HEK293 (cell line): ENCODE measurements at regions not wholly inside any gene's neighbourhood (a gene's known extent, or its start where the extent isn't known, plus 50 kb on each side); places are given as distances from the start of the nearest gene placed in this dataset.

ENCODE experiments used
- CTCF ChIA-PET: fragments of 350-600 bp; formaldehyde crosslinking; extraction: SDS; loops from one replicate; lab custom pipeline; 2021; ENCODE audit warnings: antibody characterized with exemption; lab: Yijun Ruan, JAX
- POLR2A ChIA-PET: fragments of 300-600 bp; formaldehyde crosslinking; extraction: SDS; loops from one replicate; lab custom pipeline; 2020; ENCODE audit warnings: antibody characterized with exemption, inconsistent platforms; lab: Yijun Ruan, JAX
- H3K27ac ChIP-seq: fragments of 200-500 bp; sonication (Bioruptor generic); 2 replicates; pipeline ENCODE4 v1.5.1; 2014; ENCODE audit warnings: low read depth, low read length, control low read depth, inconsistent platforms; ENCODE audit errors: extremely low read depth
- H3K36me3 ChIP-seq, 2 experiments: fragments of 200-500 bp in 1 of 2; sonication (Bioruptor generic) in 1 of 2; 1 replicate in 1 of 2; 2 replicates in 1 of 2; pipeline ENCODE4 v1.5.1; 2014 to 2017; ENCODE audit warnings: inconsistent platforms in 2 of 2, low read length in 2 of 2; ENCODE audit not compliant: control insufficient read depth in 2 of 2, insufficient read depth in 1 of 2
- H3K4me1 ChIP-seq: fragments of 200-500 bp; sonication (Bioruptor generic); 2 replicates; pipeline ENCODE4 v1.5.1; 2014; ENCODE audit warnings: mild to moderate bottlenecking, low read length, inconsistent platforms; ENCODE audit not compliant: control insufficient read depth, insufficient read depth
- H3K4me3 ChIP-seq: 2 replicates; pipeline ENCODE4 v1.5.1; 2011; ENCODE audit warnings: low read depth, mild to moderate bottlenecking, control low read depth, low read length, moderate library complexity
- H3K9me3 ChIP-seq: fragments of 200-500 bp; sonication (Bioruptor generic); 2 replicates; pipeline ENCODE4 v1.5.1; 2014; ENCODE audit warnings: low read depth, low read length, inconsistent platforms; ENCODE audit not compliant: control insufficient read depth, insufficient read depth
- GLI2 ChIP-seq: fragments of 450-650 bp; formaldehyde crosslinking; IDR thresholded peaks from 2 replicates; pipeline ENCODE4; 2017; ENCODE audit warnings: missing biosample characterization, missing genetic modification characterization, low read depth, borderline replicate concordance
- SP3 ChIP-seq: fragments of 450-650 bp; formaldehyde crosslinking; IDR thresholded peaks from 2 replicates; pipeline ENCODE4 v1.5.1; 2016; ENCODE audit warnings: missing biosample characterization, missing genetic modification characterization
- WT1 ChIP-seq: fragments of 450-650 bp; formaldehyde crosslinking; IDR thresholded peaks from 2 replicates; pipeline ENCODE4 v1.5.1; 2016; ENCODE audit warnings: missing biosample characterization, missing genetic modification characterization
- ZBTB20 ChIP-seq: fragments of 450-650 bp; formaldehyde crosslinking; IDR thresholded peaks from 2 replicates; pipeline ENCODE4 v1.5.1; 2016; ENCODE audit warnings: missing biosample characterization, missing genetic modification characterization
- ZNF174 ChIP-seq: fragments of 450-650 bp; formaldehyde crosslinking; IDR thresholded peaks from 2 replicates; pipeline ENCODE4 v1.5.0; 2017; ENCODE audit warnings: missing biosample characterization, mild to moderate bottlenecking, missing genetic modification characterization
- ZNF266 ChIP-seq: fragments of 450-650 bp; formaldehyde crosslinking; IDR thresholded peaks from 2 replicates; pipeline ENCODE4 v1.5.1; 2016; ENCODE audit warnings: missing biosample characterization, missing genetic modification characterization, low read depth
- ZNF311 ChIP-seq: fragments of 450-650 bp; formaldehyde crosslinking; IDR thresholded peaks from 2 replicates; pipeline ENCODE4 v1.5.1; 2017; ENCODE audit warnings: missing biosample characterization, missing genetic modification characterization, borderline replicate concordance
- ZNF335 ChIP-seq: fragments of 450-650 bp; formaldehyde crosslinking; conservative IDR thresholded peaks from 2 replicates; pipeline ENCODE4 v1.5.1; 2016; ENCODE audit warnings: missing biosample characterization, missing genetic modification characterization
- ZNF521 ChIP-seq: fragments of 450-650 bp; formaldehyde crosslinking; IDR thresholded peaks from 2 replicates; pipeline ENCODE4 v1.5.1; 2017; ENCODE audit warnings: missing biosample characterization, mild to moderate bottlenecking, missing genetic modification characterization
- ZNF561 ChIP-seq: fragments of 450-650 bp; IDR thresholded peaks from 2 replicates; pipeline ENCODE4 v1.5.1; 2018; ENCODE audit warnings: missing biosample characterization, missing genetic modification characterization, borderline replicate concordance
- ZNF76 ChIP-seq: fragments of 450-650 bp; formaldehyde crosslinking; IDR thresholded peaks from 2 replicates; pipeline ENCODE4; 2016; ENCODE audit warnings: low read depth, missing biosample characterization, missing genetic modification characterization, borderline replicate concordance
- ZNF792 ChIP-seq: fragments of 450-650 bp; formaldehyde crosslinking; IDR thresholded peaks from 2 replicates; pipeline ENCODE4 v1.5.1; 2016; ENCODE audit warnings: missing biosample characterization, missing genetic modification characterization
- ZXDB ChIP-seq: fragments of 450-650 bp; formaldehyde crosslinking; IDR thresholded peaks from 2 replicates; pipeline ENCODE4 v1.5.1; 2016; ENCODE audit warnings: missing biosample characterization, missing genetic modification characterization
- TF ChIP-seq, protein P1 (sequence below): fragments of 450-650 bp; formaldehyde crosslinking; IDR thresholded peaks from 2 replicates; pipeline ENCODE4 v1.5.1; 2016; ENCODE audit warnings: missing biosample characterization, missing genetic modification characterization
- TF ChIP-seq, protein P2 (sequence below): fragments of 450-650 bp; formaldehyde crosslinking; IDR thresholded peaks from 2 replicates; pipeline ENCODE4 v1.5.1; 2016; ENCODE audit warnings: missing biosample characterization, missing genetic modification characterization, low read depth
- TF ChIP-seq, protein P3 (sequence below): fragments of 450-650 bp; formaldehyde crosslinking; IDR thresholded peaks from 2 replicates; pipeline ENCODE4 v1.5.1; 2017; ENCODE audit warnings: missing biosample characterization, missing genetic modification characterization
- TF ChIP-seq, protein P4 (sequence below): fragments of 450-650 bp; formaldehyde crosslinking; IDR thresholded peaks from 2 replicates; pipeline ENCODE4 v1.5.1; 2017; ENCODE audit warnings: missing biosample characterization, mild to moderate bottlenecking, missing genetic modification characterization, moderate library complexity
- TF ChIP-seq, protein P5 (sequence below): fragments of 450-650 bp; formaldehyde crosslinking; IDR thresholded peaks from 2 replicates; pipeline ENCODE4 v1.5.1; 2016; ENCODE audit warnings: missing biosample characterization, missing genetic modification characterization

DNA sequence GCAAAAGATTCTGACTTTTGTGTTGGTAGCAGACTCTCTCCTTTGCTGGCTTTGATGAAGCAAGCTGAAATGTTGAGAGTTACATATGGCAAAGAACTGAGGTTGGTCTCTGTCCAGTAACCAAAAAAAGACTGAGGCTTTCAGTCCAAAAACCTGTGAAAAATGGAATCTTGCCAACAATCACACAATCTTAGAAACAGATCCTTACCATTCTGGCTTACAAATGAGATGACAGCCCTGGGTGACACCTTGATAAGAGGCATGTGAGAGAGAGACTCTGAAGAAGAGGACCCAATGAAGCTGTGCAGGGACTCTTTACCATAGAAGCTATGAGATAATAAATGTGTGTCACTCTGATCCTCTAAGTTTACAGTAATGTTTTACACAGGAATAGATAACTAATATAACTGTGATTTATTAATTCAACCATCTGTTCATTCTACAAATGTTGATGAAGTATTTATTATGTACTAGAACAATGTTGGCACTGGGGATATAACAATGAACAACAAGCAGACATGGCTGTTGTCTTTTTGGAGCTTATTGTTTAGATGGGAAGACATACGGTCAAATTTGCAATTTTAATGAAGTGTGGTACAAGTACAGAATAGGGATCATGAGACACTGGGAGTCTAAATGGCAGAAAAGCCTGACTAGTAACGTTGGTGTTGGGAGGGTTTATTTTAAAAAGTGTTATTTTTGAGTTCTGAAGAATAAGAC, 251.0 kb downstream of the OLFM3 start:
- ChIA-PET CTCF (no interaction called here), POLR2A (no interaction called here)
- TF ChIP-seq ZNF335 (no peak), ZNF266 (tag by site-specific recombination) (no peak), ZNF76 (no peak), ZNF174 (tag by site-specific recombination) (no peak), GLI2 (no peak), ZXDB (no peak), ZBTB20 (tag by site-specific recombination) (no peak)
- TF ChIP-seq, protein P1, sequence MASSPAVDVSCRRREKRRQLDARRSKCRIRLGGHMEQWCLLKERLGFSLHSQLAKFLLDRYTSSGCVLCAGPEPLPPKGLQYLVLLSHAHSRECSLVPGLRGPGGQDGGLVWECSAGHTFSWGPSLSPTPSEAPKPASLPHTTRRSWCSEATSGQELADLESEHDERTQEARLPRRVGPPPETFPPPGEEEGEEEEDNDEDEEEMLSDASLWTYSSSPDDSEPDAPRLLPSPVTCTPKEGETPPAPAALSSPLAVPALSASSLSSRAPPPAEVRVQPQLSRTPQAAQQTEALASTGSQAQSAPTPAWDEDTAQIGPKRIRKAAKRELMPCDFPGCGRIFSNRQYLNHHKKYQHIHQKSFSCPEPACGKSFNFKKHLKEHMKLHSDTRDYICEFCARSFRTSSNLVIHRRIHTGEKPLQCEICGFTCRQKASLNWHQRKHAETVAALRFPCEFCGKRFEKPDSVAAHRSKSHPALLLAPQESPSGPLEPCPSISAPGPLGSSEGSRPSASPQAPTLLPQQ (tag by site-specific recombination) = no peak
- TF ChIP-seq, protein P2, sequence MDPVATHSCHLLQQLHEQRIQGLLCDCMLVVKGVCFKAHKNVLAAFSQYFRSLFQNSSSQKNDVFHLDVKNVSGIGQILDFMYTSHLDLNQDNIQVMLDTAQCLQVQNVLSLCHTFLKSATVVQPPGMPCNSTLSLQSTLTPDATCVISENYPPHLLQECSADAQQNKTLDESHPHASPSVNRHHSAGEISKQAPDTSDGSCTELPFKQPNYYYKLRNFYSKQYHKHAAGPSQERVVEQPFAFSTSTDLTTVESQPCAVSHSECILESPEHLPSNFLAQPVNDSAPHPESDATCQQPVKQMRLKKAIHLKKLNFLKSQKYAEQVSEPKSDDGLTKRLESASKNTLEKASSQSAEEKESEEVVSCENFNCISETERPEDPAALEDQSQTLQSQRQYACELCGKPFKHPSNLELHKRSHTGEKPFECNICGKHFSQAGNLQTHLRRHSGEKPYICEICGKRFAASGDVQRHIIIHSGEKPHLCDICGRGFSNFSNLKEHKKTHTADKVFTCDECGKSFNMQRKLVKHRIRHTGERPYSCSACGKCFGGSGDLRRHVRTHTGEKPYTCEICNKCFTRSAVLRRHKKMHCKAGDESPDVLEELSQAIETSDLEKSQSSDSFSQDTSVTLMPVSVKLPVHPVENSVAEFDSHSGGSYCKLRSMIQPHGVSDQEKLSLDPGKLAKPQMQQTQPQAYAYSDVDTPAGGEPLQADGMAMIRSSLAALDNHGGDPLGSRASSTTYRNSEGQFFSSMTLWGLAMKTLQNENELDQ = no peak
- TF ChIP-seq, protein P3, sequence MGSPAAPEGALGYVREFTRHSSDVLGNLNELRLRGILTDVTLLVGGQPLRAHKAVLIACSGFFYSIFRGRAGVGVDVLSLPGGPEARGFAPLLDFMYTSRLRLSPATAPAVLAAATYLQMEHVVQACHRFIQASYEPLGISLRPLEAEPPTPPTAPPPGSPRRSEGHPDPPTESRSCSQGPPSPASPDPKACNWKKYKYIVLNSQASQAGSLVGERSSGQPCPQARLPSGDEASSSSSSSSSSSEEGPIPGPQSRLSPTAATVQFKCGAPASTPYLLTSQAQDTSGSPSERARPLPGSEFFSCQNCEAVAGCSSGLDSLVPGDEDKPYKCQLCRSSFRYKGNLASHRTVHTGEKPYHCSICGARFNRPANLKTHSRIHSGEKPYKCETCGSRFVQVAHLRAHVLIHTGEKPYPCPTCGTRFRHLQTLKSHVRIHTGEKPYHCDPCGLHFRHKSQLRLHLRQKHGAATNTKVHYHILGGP (tag by site-specific recombination) = no peak
- Histone ChIP-seq H3K4me3 (no peak overlapping the region), H3K9me3 (no peaks in the 10 kb centered on the region), H3K27ac (no peak overlapping the region), H3K4me1 (no peaks in the 10 kb centered on the region), H3K36me3 (no peaks in the 10 kb centered on the region)

DNA sequence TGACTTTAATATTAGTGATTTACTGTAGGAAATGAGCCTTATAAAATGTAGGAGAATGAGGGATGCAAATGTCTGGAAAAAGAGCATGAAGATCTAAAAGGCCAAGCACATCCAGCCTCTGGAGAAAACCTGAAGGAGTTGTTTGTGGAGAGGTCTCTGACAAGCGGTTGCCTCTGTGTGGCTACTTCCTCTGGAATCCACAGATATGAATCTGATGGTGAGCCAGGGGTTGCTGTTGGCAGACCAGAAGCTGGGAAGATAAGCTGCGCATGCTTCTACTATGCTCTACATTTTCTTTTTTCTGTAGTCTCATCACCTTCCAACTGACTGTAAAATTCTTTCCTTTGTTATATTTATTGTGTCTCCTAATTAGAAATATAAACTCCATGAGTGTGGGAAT, 248.6 kb downstream of the OLFM3 start:
- Histone ChIP-seq H3K27ac (no peak overlapping the region), H3K9me3 (no peaks in the 10 kb centered on the region), H3K4me1 (no peaks in the 10 kb centered on the region), H3K36me3 (no peaks in the 10 kb centered on the region), H3K4me3 (no peak overlapping the region)
- POLR2A ChIA-PET = no interaction called here
- TF ChIP-seq, protein P4, sequence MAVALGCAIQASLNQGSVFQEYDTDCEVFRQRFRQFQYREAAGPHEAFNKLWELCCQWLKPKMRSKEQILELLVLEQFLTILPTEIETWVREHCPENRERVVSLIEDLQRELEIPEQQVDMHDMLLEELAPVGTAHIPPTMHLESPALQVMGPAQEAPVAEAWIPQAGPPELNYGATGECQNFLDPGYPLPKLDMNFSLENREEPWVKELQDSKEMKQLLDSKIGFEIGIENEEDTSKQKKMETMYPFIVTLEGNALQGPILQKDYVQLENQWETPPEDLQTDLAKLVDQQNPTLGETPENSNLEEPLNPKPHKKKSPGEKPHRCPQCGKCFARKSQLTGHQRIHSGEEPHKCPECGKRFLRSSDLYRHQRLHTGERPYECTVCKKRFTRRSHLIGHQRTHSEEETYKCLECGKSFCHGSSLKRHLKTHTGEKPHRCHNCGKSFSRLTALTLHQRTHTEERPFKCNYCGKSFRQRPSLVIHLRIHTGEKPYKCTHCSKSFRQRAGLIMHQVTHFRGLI (tag by site-specific recombination) = no peak
- no peak for TF ChIP-seq ZNF561 (tag by site-specific recombination)
- TF ChIP-seq, protein P5, sequence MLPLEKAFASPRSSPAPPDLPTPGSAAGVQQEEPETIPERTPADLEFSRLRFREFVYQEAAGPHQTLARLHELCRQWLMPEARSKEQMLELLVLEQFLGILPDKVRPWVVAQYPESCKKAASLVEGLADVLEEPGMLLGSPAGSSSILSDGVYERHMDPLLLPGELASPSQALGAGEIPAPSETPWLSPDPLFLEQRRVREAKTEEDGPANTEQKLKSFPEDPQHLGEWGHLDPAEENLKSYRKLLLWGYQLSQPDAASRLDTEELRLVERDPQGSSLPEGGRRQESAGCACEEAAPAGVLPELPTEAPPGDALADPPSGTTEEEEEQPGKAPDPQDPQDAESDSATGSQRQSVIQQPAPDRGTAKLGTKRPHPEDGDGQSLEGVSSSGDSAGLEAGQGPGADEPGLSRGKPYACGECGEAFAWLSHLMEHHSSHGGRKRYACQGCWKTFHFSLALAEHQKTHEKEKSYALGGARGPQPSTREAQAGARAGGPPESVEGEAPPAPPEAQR (tag by site-specific recombination) = no peak
- TF ChIP-seq ZNF311 (tag by site-specific recombination) = no peak
- no peak for TF ChIP-seq ZNF792 (tag by site-specific recombination)
- TF ChIP-seq WT1 (tag by site-specific recombination) = no peak
- TF ChIP-seq SP3 = no peak
- TF ChIP-seq ZNF521 = no peak
- TF ChIP-seq, all 188 proteins: peak for 0
- CTCF ChIA-PET = no interaction called here
